Hindlimb muscle (tissue), 1 donor: ENCODE measurements at regions not wholly inside any gene's neighbourhood (a gene's known extent, or its start where the extent isn't known, plus 50 kb on each side); places are given as distances from the start of the nearest gene placed in this dataset.
"Not testable (repeated sequence)": the region's sequence is repeated elsewhere in the genome, so short reads cannot be mapped to it uniquely, and the experiment has no call there.

Experiments used
- DNase-seq: peaks from one replicate; pipeline ENCODE4 v3.0.0-alpha.2; 2013

DNA sequence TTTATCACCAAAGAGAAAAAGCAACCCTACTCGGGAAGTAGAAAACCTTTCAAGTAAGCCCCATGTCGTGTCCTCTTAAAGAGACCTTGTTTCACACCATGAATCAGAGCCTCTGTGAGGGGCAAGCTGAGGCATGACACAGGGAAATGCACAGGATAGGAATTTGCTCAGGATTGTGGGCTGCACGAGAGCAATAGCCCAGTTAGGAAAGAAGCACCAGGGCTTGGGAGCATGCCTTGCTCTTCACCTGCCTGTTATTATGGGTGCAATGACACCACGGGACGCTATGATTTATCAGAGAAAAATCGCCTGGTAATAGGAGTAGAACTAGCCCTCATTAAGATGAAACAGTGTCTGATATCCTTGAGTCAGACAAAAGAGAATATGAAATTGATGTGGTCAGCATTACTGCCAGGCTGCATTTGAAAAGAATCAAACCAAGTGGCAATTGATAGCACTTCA, 562.9 kb upstream of the NRP1 start:
- DNase-seq, result no peak

DNA sequence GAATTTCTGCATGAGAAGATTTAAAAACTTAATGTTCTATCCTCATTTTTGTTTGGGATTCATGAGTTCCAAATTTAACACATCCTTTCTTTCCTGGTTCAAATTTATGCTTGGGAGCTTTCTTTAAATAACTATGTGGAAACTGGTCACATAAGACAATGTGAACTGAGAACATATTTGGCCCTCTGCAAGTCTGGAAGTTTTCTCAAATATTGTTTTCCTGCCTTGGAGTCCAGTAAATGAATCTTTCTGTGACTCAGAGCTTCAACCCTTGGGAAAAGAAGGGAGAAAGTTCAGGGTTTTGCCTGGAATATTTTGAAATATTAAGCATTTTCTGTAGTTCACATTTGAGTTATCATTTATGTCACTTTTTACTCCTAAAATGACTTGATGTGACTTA, 559.0 kb upstream of the NRP1 start:
- peak; percentile 72 for DNase-seq

DNA sequence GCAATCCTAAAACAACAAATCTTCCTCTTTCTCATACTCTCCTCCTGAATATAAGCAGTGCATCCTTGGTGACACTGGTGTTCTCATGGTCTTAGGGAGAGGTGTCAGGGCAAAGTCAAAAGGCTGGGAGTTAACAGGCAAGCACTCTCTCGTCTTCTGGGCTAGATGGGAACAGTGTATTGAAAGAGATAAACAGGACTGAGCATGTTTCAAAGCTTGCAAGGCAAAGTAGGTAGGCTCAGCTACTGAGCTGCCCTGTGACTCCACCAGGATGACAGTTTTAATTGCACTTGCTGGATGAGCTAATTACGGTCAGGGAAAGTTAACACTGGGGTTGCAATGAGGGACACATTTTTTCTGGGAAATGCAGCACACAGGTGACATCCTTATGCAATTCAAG, 554.9 kb upstream of the NRP1 start:
- DNase-seq, result no peak

DNA sequence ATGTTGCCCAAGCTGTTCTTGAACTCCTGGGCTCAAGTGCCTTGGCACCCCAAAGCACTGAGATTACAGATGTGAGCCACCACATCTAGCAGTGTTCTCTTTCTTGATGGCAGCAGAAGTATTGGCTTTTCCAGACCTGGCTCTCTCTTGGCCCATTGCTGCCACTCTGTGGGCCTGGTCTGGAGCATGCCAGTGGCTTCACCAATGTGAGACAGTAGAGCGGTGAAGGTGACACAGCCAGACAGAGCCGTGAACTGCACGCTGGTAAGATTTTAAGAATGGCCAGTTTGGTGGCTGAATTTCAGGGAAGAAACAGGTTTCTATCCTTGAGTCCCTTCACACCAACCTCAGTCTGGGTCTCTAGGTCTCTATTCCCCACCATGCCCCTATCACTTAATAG, 552.7 kb upstream of the NRP1 start:
- DNase-seq, result no peak

DNA sequence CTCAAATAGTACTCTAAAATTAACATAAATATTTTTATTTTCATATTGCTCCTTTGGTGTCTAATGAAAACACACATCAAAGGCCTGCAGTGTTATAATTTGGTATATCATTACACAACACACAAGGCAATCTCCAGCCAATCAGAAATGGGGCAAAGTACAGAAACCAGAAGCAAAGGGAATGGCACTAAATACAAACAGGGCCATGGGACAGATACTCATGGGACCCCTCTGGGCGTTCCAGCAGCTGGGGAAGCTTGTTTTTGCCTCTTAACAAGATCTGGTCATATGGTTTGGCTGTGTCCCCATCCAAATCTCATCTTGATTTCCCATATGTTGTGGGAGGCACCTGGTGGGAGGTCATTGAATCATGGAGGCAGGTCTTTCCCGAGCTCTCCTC, 551.8 kb upstream of the NRP1 start:
- no peak for DNase-seq

DNA sequence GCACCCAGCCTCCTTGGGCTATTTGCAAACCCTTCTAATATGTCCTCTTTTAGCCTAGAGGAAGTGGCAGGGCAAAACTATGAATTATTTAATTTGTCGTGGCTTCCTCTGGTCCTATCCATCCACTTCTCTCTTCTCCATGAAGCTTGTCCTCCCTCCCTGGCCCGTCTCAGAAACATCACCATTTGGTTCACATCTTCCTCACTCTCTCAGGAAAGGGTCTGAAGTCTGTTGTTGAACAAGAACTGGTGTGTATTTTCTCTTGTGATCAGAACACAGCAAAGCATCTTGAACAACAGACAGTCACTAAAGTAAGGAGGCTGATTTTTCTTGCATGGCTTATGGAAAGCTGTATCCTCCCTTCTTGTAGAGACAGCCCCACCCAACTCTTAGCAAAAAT, 550.1 kb upstream of the NRP1 start:
- DNase-seq, result no peak

DNA sequence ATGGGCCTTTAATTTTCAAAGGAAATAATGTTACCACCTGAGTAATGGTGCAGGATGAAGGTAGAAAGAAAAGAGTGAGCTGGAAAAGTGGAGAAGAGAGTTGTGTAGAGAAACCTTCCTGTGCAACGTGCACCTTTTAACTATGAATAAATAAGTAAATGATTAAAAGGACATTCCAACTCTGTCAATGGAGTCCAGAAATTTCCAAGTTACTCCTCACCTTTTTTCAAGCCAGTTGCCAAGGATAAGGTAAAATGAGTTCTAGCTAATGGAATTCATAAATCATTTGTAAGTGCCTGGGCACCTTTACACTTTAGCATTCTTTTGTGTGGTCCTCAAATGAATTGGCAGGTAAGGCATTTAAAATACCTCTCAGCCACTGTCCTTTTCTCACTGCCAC, 549.4 kb upstream of the NRP1 start:
- no peak for DNase-seq

DNA sequence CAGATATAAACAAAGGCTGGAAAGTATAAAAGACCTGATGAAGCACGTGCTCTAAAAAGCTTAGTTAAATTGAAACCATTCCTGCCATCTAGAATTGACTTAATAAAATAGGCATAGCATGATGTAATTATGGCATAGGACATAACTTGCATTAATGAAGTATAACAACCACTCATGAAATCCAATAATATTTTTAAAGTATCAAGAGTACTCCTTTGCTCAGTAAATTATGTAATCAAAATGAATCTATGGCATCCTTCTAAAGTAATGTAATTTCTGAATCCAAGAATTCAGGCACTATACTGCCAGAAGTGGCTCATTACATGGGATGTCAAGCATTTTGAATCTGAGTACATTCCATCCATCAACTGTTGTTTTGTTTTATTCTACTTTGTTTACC, 548.5 kb upstream of the NRP1 start:
- DNase-seq, result no peak

DNA sequence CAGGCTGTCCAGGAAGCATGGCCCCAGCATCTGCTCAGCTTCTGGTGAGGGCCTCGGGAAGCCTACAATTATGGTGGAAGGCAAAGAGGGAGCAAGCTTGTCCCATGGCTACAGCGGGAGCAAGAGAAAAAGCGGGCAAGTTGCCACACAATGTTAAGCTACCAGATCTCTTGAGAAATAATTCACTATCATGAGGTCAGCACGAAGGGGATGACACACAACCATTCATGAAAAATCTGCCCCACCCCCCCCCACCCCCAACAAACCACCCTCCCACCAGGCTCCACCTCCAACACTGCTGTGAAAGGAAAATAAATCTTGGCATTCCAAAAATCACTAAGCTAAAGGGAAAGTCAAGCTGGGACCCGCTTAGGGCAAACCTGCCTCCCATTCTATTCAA, 545.8 kb upstream of the NRP1 start:
- no peak for DNase-seq

DNA sequence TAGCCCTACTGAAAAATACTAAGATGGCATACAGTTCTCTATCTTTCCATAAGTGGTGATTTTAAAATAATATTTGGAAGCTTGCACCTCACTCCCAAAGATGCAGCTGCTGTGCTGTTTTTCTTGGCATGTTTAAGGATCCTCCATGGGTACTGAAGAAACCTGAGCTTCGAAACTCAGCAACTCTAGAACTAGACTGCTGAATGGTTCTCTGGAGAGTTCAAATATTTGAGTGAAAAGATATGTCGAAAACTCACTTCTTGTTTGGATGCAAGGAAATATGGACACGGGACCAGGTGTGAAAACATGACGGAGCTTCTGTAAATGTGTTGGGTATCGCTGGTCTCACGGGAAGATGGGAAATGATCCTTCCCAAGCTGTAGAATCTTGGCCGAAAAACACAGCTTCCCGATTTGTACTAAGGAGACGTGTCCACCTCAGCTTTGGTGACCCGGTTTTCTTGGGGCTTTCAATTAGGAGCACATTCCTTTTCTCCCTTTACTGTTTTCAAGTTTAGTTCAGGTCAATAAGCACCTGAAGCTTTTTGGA, 543.8 kb upstream of the NRP1 start:
- DNase-seq, result peak; percentile 26

DNA sequence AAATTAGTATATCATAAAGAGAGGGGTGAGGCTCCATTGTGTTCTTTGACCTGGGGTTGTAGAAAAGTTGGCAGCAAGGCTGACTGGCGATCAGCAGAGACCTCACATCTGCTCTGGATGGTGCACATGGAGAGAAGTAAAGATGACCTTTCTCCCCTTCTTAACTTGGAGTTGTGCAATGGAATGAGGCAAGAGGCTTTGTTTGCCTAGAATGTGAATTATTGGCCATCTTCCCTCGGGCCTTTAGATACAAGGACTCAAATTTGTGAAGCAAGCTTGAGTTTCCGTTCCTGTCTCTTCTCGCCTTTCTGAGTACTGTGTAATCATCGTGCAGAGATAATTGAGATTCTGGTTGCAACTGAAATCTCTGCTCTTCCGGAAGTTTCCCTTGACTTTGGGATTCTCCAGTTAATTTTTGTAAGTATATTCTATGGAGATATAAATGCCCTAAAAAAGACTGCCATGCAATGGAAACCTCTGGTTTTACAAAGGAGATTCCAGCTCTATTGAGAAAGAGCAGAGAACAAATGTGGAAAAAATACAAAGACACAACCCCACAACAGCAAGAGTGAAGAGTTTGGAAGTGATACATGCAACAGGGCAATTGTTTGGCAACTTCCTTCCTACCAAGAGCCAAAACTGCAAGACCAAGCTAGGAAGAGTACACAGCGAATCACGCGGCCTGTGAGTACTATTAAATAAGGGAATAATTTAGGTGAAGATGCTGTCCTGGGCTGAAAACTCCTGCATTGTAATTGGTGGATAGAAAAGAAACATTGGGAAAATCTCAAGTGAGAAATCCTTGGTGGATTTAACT, 542.3 kb upstream of the NRP1 start:
- DNase-seq, result no peak

DNA sequence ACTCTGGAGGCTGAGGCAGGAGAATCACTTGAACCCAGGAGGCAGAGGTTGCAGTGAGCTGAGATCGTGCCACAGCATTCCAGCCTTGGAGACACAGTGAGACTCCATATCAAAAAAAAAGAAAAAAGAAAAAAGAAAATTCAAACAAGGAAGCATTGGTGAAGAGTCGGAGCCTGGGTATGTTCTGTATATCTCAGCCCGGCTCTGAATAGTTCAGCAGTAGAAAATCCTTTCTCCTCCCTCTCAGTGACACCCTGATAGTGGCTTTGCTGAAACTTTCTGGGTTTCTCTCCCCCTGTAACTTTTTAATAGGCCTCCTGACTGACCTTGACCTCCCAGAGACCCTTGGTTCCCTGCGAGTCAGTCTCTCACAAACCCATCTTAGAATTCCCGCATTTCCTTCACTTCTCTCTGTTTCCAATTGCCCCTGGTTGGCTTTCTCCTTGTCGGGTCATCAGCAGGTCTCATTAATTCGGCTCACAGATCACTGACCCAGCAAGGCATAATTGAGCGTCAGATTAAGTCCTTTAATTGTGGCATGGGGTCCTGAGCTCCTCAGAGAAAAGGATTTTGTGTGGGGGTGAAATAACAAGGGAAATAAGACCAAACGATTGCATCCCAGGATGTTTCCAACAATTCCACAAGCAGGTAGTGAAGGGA, 541.6 kb upstream of the NRP1 start:
- no peak for DNase-seq

DNA sequence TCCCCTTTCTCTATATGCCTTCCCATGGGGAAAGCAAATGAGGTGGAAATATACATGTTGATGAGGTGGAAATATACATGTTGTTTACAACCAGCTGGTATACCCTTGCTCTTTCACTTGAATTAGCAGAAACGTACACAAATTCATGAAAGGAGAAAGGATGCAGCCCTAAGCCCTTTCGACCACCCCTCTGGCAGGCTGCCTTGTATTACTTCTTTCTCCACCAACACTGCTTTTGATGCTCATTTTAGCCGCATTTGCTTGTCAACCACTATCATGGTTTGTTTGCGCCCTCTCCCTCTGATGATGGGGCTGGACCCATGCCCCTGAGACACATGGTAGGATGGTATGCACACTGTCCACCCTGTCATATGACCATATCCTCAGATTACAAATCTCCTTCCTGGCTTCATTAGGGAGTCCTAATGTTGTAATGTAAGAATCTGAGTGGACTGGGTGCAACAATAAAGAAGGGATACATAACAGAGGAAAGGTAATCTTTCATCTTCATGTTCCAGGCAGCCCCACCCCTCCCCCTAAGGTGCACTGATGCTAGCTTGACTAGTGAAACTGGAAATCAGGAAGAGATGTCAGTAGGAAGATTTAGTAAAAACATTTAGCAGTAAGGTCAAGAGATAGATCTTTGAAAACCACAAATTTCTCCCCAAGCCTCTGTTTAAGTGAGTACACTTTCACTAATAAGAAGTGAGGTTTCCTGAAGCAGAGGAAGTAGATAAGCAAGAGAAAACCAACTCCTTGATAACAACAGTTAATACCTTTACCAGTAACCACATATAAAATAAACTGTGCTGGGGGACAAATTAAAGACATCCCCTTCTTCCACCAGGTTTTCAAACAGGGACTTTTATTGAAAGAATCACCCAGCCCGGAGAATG, 536.8 kb upstream of the NRP1 start:
- no peak for DNase-seq

DNA sequence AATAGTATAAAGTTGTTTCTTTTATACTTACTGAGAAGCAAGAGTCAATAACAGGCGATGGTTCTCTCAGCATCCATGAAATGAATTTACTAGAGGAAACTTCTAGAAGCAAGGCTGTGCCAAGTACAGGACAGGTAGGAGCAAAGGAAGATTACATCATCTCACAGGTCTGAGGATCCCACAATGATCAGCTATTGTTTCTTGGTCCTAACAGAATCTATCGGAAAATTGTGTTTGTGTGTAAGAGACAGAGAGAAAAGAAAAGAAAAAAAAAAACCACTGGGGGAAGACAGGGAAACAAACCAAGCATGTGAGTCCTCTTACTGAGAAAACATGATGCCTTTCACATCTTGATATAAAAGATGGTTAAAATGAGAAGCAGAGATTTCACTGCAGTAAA, 535.0 kb upstream of the NRP1 start:
- DNase-seq, result peak; percentile 33

DNA sequence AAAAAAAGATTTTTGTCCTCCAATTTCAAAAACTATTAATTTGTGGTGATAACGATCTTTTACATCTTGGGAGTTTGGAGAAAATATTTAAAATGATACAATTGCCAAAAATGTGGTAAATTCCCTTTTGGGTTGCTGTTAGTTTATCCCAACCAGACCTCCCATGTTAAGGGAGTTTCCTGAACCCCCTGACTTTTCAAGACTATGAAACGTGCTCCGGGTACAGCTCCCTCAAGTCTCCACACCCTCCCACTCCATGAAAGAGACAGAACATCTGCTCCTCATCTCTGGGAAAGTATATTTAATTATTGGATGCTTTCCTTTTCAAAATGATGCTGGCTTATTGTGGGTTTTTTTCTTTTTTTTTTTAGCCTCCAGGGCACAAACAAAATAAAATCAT, 534.6 kb upstream of the NRP1 start:
- peak; percentile 76 for DNase-seq

DNA sequence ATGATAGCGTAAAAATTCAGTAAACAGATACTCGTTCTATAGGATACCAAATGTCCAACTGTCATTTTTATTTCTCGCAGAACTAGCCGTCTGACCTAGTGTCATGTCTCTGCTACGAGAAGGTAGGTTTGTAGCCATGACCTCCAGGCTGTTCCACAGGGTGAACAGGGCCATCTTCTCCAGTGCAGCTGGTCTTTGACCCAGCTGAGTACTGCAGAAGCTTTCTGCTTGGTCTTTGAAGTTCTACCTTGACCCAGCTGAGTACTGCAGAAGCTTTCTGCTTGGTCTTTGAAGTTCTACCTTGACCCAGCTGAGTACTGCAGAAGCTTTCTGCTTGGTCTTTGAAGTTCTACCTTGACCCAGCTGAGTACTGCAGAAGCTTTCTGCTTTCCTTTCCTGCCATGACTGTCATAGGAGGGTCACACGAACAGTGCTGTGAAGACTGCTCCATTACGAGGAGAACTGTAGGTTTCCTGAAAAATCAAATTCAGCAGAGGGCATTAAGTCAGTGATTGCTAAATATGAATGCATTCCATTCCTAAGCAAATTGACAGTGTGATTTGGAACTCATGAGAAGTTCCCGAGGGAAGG, 532.8 kb upstream of the NRP1 start:
- DNase-seq, result not testable (repeated sequence)

DNA sequence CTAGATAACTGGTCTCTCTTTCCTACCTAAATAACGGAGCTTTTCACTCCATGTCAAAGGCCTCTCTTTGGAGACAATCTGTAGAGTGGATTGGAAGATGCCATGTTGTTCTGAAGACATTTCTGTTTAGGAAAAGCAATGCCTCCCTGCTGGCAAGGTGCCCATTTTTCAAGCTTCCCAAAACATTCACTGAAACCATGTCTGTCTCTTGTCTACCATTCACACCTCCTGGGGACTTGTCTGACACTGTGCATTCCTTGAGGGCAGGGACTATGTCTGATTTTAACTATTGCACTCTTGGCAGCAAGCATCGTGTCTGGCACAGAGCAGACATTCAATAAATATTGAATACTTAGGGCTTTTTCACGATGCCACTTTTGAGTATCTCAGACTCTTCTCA, 528.9 kb upstream of the NRP1 start:
- DNase-seq, result no peak

DNA sequence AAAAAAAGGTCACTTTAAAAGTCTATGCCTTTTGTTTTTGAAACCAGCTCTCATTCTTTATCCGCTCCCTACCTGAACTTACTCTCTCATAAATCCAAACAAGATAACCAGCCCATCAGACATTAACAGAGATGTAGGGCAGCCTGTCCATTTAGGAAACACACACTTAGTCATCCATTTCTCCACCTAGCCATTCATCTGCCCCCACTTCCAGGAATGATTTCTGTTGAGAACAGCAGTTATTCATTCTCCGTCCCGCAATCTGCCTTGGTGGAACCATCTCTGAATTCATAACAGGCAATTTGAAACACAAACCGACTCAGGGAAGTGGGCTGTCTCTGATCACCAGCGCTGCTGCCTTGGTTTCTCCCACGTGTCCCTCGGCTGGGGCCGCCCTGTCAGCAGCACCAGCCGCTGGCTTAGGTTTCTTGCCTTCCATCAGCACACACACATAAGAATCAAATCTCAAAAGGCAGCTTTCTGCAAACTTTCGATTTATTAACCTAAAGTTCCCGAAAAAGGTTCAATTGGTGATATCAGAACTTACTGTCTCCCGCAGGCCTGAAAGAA, 528.2 kb upstream of the NRP1 start:
- no peak for DNase-seq

DNA sequence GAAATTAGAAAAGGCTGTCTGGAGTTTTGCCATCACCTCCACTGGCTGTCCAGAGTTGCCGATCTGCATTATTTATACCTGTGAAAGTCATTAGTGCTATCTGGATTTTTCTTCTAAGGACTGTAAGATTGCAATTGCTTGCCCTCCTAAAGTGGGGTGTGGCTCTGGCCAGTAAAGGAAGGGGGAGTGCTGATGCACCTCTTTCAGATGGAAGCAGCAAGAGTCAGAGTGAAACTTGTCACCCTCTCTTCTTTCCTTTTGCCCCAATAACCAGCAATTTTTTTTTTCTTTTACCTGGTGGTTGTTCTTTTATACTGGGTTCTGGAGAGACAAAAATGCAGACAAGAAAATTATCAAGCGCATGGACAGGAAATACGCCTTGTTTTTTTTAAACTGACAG, 527.4 kb upstream of the NRP1 start:
- no peak for DNase-seq

DNA sequence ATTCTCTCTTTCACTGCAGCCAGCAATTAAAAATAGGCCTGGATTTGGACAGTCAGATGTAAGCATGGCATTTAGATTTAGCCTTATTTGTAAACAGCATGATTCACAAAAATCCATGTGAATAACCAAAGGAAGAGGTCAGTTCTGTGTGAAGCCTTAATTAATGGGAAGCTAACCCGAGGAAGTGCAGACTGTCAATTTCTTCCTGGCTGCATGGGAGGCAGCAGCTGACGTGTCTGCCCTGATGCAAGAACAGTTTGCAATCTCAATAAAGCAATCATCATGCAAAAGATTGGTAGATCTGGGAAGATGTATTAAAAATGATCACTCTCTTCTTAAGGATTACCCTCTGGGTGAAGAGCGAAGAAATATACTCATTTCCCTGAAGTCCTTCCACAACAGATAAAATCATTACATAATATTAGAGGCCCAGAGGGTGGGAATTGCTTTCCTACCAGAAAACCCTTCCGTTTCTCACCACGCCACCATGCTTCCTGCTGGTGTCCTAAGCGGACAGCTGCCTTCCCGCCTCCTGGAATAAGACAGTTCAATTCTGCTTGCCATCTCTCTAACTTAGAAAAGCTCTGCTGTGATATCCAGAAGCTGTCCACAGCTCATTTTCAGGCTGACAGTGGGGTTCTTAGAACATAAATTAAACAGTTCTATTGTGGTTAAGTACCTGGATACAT, 526.7 kb upstream of the NRP1 start:
- DNase-seq, result no peak

DNA sequence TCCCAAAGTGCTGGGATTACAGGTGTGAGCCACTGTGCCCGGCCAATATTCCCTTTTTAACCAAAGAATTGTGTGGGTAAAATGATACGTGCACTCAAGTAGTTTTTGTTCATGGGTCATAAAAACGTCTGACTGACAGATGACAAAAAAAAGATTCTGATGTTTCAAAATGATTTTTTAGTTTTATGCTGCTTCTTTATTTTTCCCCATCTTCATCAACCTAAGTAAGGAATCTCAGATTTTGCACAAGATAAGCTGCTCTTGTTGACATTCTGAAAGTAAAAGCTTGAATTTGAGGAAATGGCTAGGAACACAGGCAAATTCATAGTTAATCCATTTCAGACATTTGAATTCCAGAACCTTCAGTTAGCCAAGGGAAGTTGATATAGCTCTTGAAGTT, 526.1 kb upstream of the NRP1 start:
- DNase-seq, result no peak
